Fibroblast of the conjunctiva (primary cell): ENCODE measurements at regions not wholly inside any gene's neighbourhood (a gene's known extent, or its start where the extent isn't known, plus 50 kb on each side); places are given as distances from the start of the nearest gene placed in this dataset.
"Not testable (repeated sequence)": the region's sequence is repeated elsewhere in the genome, so short reads cannot be mapped to it uniquely, and the experiment has no call there.

ENCODE experiments used
- DNase-seq: peaks from one replicate; pipeline ENCODE4 v3.0.0-alpha.2; 2010; ENCODE audit warnings: low read depth

GRCh38 chr6:10112871-10113549 is 301.9 kb downstream of the TFAP2A start:
- DNase-seq: no peak

- no peak for DNase-seq
These were observed 302.9 kb downstream of the TFAP2A start for GRCh38 chr6:10111975-10112374.

- no peak for DNase-seq
These were observed 313.2 kb downstream of the TFAP2A start for GRCh38 chr6:10101551-10102252.

- no peak for DNase-seq
These were observed 315.2 kb downstream of the TFAP2A start for GRCh38 chr6:10099529-10100140.

- DNase-seq: no peak
These were observed 315.9 kb downstream of the TFAP2A start for GRCh38 chr6:10098756-10099528.

- DNase-seq: no peak
These were observed 321.6 kb downstream of the TFAP2A start for GRCh38 chr6:10093282-10093681.

- no peak for DNase-seq
These were observed 330.5 kb downstream of the TFAP2A start for GRCh38 chr6:10084111-10084986.

- DNase-seq: no peak
These were observed 332.5 kb downstream of the TFAP2A start for GRCh38 chr6:10082385-10082784.

- DNase-seq: no peak
These were observed 332.9 kb downstream of the TFAP2A start for GRCh38 chr6:10081957-10082356.

GRCh38 chr6:10081075-10081474 is 333.8 kb downstream of the TFAP2A start:
- no peak for DNase-seq

GRCh38 chr6:10080561-10080960 is 334.3 kb downstream of the TFAP2A start:
- no peak for DNase-seq

- DNase-seq: no peak
These were observed 336.3 kb downstream of the TFAP2A start for GRCh38 chr6:10078581-10078980.

- not testable (repeated sequence) for DNase-seq
These were observed 340.1 kb downstream of the TFAP2A start for GRCh38 chr6:10074726-10075125.

- no peak for DNase-seq
These were observed 341.5 kb downstream of the TFAP2A start for GRCh38 chr6:10073341-10073740.

- no peak for DNase-seq
These were observed 343.1 kb downstream of the TFAP2A start for GRCh38 chr6:10071631-10072220.

- DNase-seq: no peak
These were observed 354.9 kb downstream of the TFAP2A start for GRCh38 chr6:10060004-10060403.

GRCh38 chr6:10054672-10055071 is 360.2 kb downstream of the TFAP2A start:
- DNase-seq: no peak

GRCh38 chr6:10051283-10051682 is 363.6 kb downstream of the TFAP2A start:
- no peak for DNase-seq

- no peak for DNase-seq
These were observed 366.2 kb downstream of the TFAP2A start for GRCh38 chr6:10048370-10049297.

GRCh38 chr6:10042280-10042679 is 372.6 kb downstream of the TFAP2A start:
- DNase-seq: no peak
